GM12878 (cell line): ENCODE measurements at regions not wholly inside any gene's neighbourhood (a gene's known extent, or its start where the extent isn't known, plus 50 kb on each side); places are given as distances from the start of the nearest gene placed in this dataset.

Experiments used
- ATAC-seq: fragments of 200-7000 bp; cut with Tn5 transposase; 3 replicates; pipeline ENCODE4 v1.9.1; 2020; ENCODE audit warnings: mild to moderate bottlenecking, moderate library complexity
- BruUV-seq: library from RNA; stranded (reverse); fragments of 400-500 nt; replicated peaks from 2 replicates; lab custom pipeline; 2021; lab: Mats Ljungman, UMichigan
- CTCF ChIA-PET: fragments of 300-600 bp; sonication (Branson Sonifier 250); formaldehyde crosslinking; extraction: SDS; loops from one replicate; lab custom pipeline; 2021; ENCODE audit warnings: inconsistent platforms; lab: Yijun Ruan, JAX
- POLR2A ChIA-PET: fragments of 350-600 bp; formaldehyde crosslinking; extraction: SDS; loops from one replicate; lab custom pipeline; 2021; ENCODE audit warnings: inconsistent platforms; lab: Charles Lee
- RAD21 ChIA-PET: fragments of 300-600 bp; sonication (Branson Sonifier 250); formaldehyde crosslinking; loops from one replicate; lab custom pipeline; 2023; ENCODE audit warnings: antibody characterized with exemption; ENCODE audit not compliant: unreplicated experiment; lab: Charles Lee
- SMC1A ChIA-PET: fragments of 300-600 bp; sonication (Branson Sonifier 250); formaldehyde crosslinking; loops from one replicate; lab custom pipeline; 2023; ENCODE audit not compliant: unreplicated experiment, uncharacterized antibody; lab: Charles Lee
- DNase-seq: peaks from one replicate; pipeline ENCODE4 v3.0.0-alpha.2; 2011; ENCODE audit warnings: low read depth, low spot score
- FAIRE-seq: peaks from 3 replicates; lab custom pipeline; 2011; peaks lifted over from hg19 to GRCh38; lab: Jason Lieb, UNC
- H2AFZ ChIP-seq: 2 replicates; pipeline ENCODE4 v1.6.0; 2011; ENCODE audit warnings: low read depth, low read length, control low read depth; ENCODE audit not compliant: control insufficient read depth
- H3K27ac ChIP-seq: 2 replicates; pipeline ENCODE4 v1.5.1; 2011; ENCODE audit warnings: control low read depth; ENCODE audit not compliant: control insufficient read depth, insufficient read depth
- H3K27me3 ChIP-seq, 2 experiments: replicated peaks in 1 of 2; 2 replicates each; pipeline versions ENCODE4 v1.6.0 to v1.6.1; 2011; ENCODE audit warnings: low read length in 1 of 2; ENCODE audit not compliant: control insufficient read depth in 2 of 2, insufficient read depth in 2 of 2
- H3K36me3 ChIP-seq, 2 experiments: 2 replicates each; pipeline ENCODE4 v1.5.1; 2011; ENCODE audit warnings: low read length in 1 of 2; ENCODE audit not compliant: control insufficient read depth in 2 of 2, insufficient read depth in 2 of 2
- H3K4me1 ChIP-seq: 2 replicates; pipeline ENCODE4 v1.6.1; 2011; ENCODE audit warnings: mild to moderate bottlenecking, low read length, moderate library complexity, mixed read lengths; ENCODE audit not compliant: control insufficient read depth, insufficient read depth
- H3K4me2 ChIP-seq: 2 replicates; pipeline ENCODE4 v1.6.0; 2011; ENCODE audit warnings: control low read depth; ENCODE audit not compliant: control insufficient read depth, insufficient read depth
- H3K4me3 ChIP-seq: fragments of 200-600 bp; sonication (generic); 2 replicates; pipeline ENCODE4 v1.5.1; 2016
- H3K79me2 ChIP-seq: 2 replicates; pipeline ENCODE4 v1.6.0; 2011; ENCODE audit warnings: low read length; ENCODE audit not compliant: control insufficient read depth, insufficient read depth
- H3K9ac ChIP-seq: 2 replicates; pipeline ENCODE4 v1.8.0; 2011; ENCODE audit warnings: low read length, control low read depth, mixed read lengths; ENCODE audit not compliant: control insufficient read depth, insufficient read depth
- H3K9me3 ChIP-seq: replicated peaks from 3 replicates; pipeline ENCODE4 v1.5.1; 2011; ENCODE audit warnings: mild to moderate bottlenecking, low read length; ENCODE audit not compliant: control insufficient read depth, insufficient read depth
- H4K20me1 ChIP-seq: 2 replicates; pipeline ENCODE4 v1.6.0; 2011; ENCODE audit not compliant: control insufficient read depth, insufficient read depth
- BACH1 ChIP-seq: fragments of 450-650 bp; IDR thresholded peaks from 2 replicates; pipeline ENCODE4 v1.6.1; 2017; ENCODE audit warnings: mild to moderate bottlenecking, borderline replicate concordance
- CHD1 ChIP-seq: IDR thresholded peaks from 2 replicates; pipeline ENCODE4 v1.6.1; 2012; ENCODE audit warnings: low read depth, low read length, improper control_type of control experiment
- IRF4 ChIP-seq: IDR thresholded peaks from 2 replicates; pipeline ENCODE4 v1.6.1; 2011; ENCODE audit warnings: low read depth, low read length
- LARP7 ChIP-seq: fragments of 450-650 bp; IDR thresholded peaks from 2 replicates; pipeline ENCODE4 v1.6.1; 2017; ENCODE audit warnings: mild to moderate bottlenecking
- NFYB ChIP-seq: IDR thresholded peaks from 2 replicates; pipeline ENCODE4 v1.6.1; 2011; ENCODE audit warnings: low read depth, mild to moderate bottlenecking, low read length, improper control_type of control experiment, moderate library complexity; ENCODE audit not compliant: insufficient read depth
- NR2C1 ChIP-seq: fragments of 450-650 bp; IDR thresholded peaks from 2 replicates; pipeline ENCODE4 v1.6.1; 2017; ENCODE audit warnings: antibody characterized with exemption, mild to moderate bottlenecking, moderate library complexity
- NR2F1 ChIP-seq: fragments of 450-650 bp; conservative IDR thresholded peaks from 2 replicates; pipeline ENCODE4 v1.6.1; 2017; ENCODE audit warnings: mild to moderate bottlenecking
- PAX8 ChIP-seq: fragments of 450-650 bp; IDR thresholded peaks from 2 replicates; pipeline ENCODE4 v1.6.1; 2017; ENCODE audit warnings: mild to moderate bottlenecking, moderate library complexity
- PML ChIP-seq: IDR thresholded peaks from 2 replicates; pipeline ENCODE4 v1.6.1; 2012; ENCODE audit warnings: low read length, inconsistent platforms
- SIX5 ChIP-seq: IDR thresholded peaks from 2 replicates; pipeline ENCODE4 v1.6.1; 2011; ENCODE audit warnings: mild to moderate bottlenecking, low read depth, low read length, moderate library complexity; ENCODE audit not compliant: severe bottlenecking
- SMAD5 ChIP-seq: IDR thresholded peaks from 2 replicates; pipeline ENCODE4 v1.6.1; 2016; ENCODE audit warnings: antibody characterized with exemption, low read depth
- SMARCA5 ChIP-seq: fragments of 450-650 bp; IDR thresholded peaks from 2 replicates; pipeline ENCODE4 v1.6.1; 2017; ENCODE audit warnings: mild to moderate bottlenecking
- YY1 ChIP-seq: IDR thresholded peaks from 2 replicates; pipeline ENCODE4 v1.6.1; 2011; ENCODE audit warnings: low read depth, mild to moderate bottlenecking, low read length
- ZNF622 ChIP-seq: fragments of 450-650 bp; IDR thresholded peaks from 2 replicates; pipeline ENCODE4 v1.6.1; 2017; ENCODE audit warnings: mild to moderate bottlenecking, inconsistent platforms
- WGBS: methylation state at CpG from one replicate; pipeline ENCODE4 v1.1.6; 2016; ENCODE audit warnings: low lambda C conversion rate; ENCODE audit not compliant: insufficient replicate concordance, insufficient coverage; ENCODE audit errors: missing lambda C conversion rate; 5-methylcytosine and 5-hydroxymethylcytosine counted together
- in situ Hi-C: fragments of 300-500 bp; cut with MboI; formaldehyde crosslinking; loops from 9 replicates; pipeline ENCODE4 v1.14.3; 2018; ENCODE audit warnings: mixed read lengths
- intact Hi-C: fragments of 100-400 bp; cut with micrococcal nuclease; formaldehyde crosslinking; loops from one replicate; pipeline ENCODE4 v1.14.2; 2022; ENCODE audit not compliant: unreplicated experiment
- TF ChIP-seq, protein P1 (sequence below): fragments of 450-650 bp; formaldehyde crosslinking; IDR thresholded peaks from 2 replicates; pipeline ENCODE4 v1.5.0; 2022; ENCODE audit warnings: mild to moderate bottlenecking, missing genetic modification characterization
- TF ChIP-seq, protein P2 (sequence below): fragments of 150-350 bp; IDR thresholded peaks from 2 replicates; pipeline ENCODE4 v1.6.1; 2016; ENCODE audit warnings: low read depth, low read length
- TF ChIP-seq, protein P3 (sequence below): IDR thresholded peaks from 2 replicates; pipeline ENCODE4 v1.6.1; 2011; ENCODE audit warnings: low read depth, low read length, improper control_type of control experiment, borderline replicate concordance
- TF ChIP-seq, protein P4 (sequence below): IDR thresholded peaks from 2 replicates; pipeline ENCODE4 v1.6.1; 2012; ENCODE audit warnings: low read depth, low read length, improper control_type of control experiment

DNA sequence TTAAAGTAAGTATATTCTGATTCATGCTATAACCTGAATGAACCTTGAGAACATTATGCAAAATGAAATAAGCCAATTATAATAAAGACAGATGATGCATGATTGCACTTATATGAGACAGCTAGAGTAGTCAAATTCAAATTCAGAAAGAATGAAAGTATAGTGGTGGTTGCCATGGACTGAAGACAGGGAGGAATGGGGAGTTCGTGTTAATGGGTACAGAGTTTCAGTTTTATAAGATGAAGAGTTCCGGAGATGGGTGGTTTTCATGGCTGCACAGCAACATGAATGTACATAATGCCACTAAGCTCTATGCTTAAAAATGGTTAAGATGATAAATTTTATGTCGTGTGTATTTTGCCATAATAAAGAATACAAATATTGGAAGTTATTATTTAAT lies 751.2 kb downstream of the TSN start (continued):
- TF ChIP-seq, protein P1, sequence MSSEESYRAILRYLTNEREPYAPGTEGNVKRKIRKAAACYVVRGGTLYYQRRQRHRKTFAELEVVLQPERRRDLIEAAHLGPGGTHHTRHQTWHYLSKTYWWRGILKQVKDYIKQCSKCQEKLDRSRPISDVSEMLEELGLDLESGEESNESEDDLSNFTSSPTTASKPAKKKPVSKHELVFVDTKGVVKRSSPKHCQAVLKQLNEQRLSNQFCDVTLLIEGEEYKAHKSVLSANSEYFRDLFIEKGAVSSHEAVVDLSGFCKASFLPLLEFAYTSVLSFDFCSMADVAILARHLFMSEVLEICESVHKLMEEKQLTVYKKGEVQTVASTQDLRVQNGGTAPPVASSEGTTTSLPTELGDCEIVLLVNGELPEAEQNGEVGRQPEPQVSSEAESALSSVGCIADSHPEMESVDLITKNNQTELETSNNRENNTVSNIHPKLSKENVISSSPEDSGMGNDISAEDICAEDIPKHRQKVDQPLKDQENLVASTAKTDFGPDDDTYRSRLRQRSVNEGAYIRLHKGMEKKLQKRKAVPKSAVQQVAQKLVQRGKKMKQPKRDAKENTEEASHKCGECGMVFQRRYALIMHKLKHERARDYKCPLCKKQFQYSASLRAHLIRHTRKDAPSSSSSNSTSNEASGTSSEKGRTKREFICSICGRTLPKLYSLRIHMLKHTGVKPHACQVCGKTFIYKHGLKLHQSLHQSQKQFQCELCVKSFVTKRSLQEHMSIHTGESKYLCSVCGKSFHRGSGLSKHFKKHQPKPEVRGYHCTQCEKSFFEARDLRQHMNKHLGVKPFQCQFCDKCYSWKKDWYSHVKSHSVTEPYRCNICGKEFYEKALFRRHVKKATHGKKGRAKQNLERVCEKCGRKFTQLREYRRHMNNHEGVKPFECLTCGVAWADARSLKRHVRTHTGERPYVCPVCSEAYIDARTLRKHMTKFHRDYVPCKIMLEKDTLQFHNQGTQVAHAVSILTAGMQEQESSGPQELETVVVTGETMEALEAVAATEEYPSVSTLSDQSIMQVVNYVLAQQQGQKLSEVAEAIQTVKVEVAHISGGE (CRISPR knock-in tag) = no peak
- no peak for TF ChIP-seq NR2F1
- no peak for TF ChIP-seq NR2C1
- TF ChIP-seq, protein P2, sequence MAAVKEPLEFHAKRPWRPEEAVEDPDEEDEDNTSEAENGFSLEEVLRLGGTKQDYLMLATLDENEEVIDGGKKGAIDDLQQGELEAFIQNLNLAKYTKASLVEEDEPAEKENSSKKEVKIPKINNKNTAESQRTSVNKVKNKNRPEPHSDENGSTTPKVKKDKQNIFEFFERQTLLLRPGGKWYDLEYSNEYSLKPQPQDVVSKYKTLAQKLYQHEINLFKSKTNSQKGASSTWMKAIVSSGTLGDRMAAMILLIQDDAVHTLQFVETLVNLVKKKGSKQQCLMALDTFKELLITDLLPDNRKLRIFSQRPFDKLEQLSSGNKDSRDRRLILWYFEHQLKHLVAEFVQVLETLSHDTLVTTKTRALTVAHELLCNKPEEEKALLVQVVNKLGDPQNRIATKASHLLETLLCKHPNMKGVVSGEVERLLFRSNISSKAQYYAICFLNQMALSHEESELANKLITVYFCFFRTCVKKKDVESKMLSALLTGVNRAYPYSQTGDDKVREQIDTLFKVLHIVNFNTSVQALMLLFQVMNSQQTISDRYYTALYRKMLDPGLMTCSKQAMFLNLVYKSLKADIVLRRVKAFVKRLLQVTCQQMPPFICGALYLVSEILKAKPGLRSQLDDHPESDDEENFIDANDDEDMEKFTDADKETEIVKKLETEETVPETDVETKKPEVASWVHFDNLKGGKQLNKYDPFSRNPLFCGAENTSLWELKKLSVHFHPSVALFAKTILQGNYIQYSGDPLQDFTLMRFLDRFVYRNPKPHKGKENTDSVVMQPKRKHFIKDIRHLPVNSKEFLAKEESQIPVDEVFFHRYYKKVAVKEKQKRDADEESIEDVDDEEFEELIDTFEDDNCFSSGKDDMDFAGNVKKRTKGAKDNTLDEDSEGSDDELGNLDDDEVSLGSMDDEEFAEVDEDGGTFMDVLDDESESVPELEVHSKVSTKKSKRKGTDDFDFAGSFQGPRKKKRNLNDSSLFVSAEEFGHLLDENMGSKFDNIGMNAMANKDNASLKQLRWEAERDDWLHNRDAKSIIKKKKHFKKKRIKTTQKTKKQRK = no peak

DNA sequence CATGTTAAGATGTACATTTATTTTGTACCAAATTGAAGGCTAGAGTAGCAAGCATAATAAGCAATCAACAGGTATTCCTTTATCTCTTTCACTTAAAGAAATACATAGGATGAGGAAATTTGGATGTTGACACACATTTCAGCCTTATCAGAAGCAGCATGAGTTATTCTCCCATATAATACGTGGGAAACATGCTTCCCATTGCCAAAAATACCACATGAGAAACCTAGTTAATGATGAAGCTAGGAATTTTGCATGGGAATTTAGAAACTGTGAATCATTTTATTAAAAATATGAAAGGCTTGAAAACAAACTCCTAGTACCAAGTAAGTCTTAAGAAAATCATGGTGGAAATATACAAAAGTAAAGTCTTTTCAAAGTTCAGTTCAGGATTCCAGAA lies 751.8 kb downstream of the TSN start:
- in situ Hi-C loops = no loop called here
- TF ChIP-seq BACH1 (no peak), NFYB (no peak), IRF4 (no peak), PAX8 (no peak), CHD1 (no peak), ZNF622 (no peak), LARP7 (no peak), YY1 (no peak), PML (no peak), SMARCA5 (no peak), SIX5 (no peak), SMAD5 (no peak)
- TF ChIP-seq, protein P3, sequence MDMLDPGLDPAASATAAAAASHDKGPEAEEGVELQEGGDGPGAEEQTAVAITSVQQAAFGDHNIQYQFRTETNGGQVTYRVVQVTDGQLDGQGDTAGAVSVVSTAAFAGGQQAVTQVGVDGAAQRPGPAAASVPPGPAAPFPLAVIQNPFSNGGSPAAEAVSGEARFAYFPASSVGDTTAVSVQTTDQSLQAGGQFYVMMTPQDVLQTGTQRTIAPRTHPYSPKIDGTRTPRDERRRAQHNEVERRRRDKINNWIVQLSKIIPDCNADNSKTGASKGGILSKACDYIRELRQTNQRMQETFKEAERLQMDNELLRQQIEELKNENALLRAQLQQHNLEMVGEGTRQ = no peak
- TF ChIP-seq, protein P4, sequence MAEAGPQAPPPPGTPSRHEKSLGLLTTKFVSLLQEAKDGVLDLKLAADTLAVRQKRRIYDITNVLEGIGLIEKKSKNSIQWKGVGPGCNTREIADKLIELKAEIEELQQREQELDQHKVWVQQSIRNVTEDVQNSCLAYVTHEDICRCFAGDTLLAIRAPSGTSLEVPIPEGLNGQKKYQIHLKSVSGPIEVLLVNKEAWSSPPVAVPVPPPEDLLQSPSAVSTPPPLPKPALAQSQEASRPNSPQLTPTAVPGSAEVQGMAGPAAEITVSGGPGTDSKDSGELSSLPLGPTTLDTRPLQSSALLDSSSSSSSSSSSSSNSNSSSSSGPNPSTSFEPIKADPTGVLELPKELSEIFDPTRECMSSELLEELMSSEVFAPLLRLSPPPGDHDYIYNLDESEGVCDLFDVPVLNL = no peak

More for the DNA sequence above, 751.8 kb downstream of the TSN start:
- Histone ChIP-seq H3K27ac (no peak overlapping the region), H3K79me2 (no peaks in the 10 kb centered on the region), H3K9me3 (no peaks in the 10 kb centered on the region), H4K20me1 (no peaks in the 10 kb centered on the region), H3K27me3 (no peaks in the 10 kb centered on the region), H3K4me3 (no peak overlapping the region), H3K9ac (no peak overlapping the region), H3K36me3 (no peaks in the 10 kb centered on the region), H2AFZ (no peak overlapping the region), H3K4me2 (no peak overlapping the region), H3K4me1 (no peaks in the 10 kb centered on the region)
- WGBS = 5% methylated on average over 1 of the region's 1 CpG
- ChIA-PET SMC1A (interaction anchor here (0.6 to 1.8 kb wide), 6 partner anchors 9 to 167 kb away, joined by 3 read pairs; no protein-coding TSS in a partner anchor), RAD21 (interaction anchor here (0.6 kb wide), 1 partner anchor 47 kb away, joined by 3 read pairs; no protein-coding TSS in a partner anchor), CTCF (no interaction called here), POLR2A (no interaction called here)
- DNase-seq (no peak), FAIRE-seq (no peak), ATAC-seq (no peak)
- no TSS peak for BruUV-seq
- intact Hi-C loops = no loop called here
